ENCODE measurements at regions not wholly inside any gene's neighbourhood (a gene's known extent, or its start where the extent isn't known, plus 50 kb on each side); places are given as distances from the start of the nearest gene placed in this dataset.
A peak's percentile ranks its signal among the peaks of the same experiment; 100 is the strongest.

DNA sequence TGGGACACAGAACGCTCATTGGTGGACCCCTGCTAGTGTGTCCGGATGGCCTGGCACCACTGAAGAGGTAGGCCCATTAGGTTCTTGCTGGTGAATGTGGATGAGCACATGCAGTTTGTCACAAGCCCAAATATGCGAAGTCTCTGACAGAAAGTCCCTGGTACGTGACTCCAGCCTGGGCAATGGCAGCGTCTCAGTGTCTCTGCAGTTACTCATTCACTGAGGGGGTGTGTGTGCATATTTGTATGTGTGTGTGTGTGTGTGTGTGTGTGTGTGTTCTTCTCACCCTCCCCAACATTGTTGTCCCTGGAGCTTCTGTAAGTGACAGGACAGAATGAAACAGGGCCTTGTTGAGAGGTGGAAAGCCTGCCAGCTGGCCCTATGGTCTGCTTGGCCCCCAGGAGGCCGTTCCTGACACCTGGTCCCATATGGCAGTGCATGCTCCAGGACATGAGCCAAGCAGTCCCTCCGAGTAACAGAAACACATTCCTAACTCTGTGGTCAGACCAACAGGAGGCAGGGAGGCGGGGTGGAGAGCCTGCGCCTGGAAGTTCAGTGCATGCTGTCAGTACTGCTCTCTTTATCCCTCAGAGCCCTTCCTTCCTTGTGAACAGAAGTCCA lies 169.9 kb downstream of the SLC28A3 start:
- ChIA-PET POLR2A (no interaction called here), CTCF (interaction anchor here (3.0 kb wide), 1 partner anchor 29 kb away, joined by 6 read pairs; no protein-coding TSS in a partner anchor)
- peak; percentile 33 for DNase-seq (ENCODE audit: low read depth, low spot score)
- Histone ChIP-seq H3K9me3 (replicated peaks; ENCODE audit: control insufficient read depth, insufficient read depth, low read length) (no peaks in the 10 kb centered on the region), H2AFZ (ENCODE audit: low read depth, low read length) (peak overlapping the region; percentile 39), H3K36me3 (ENCODE audit: control insufficient read depth in 2 of 2, extremely low read depth in 1 of 2, insufficient read depth in 2 of 2, low read length in 2 of 2) (no peaks in the 10 kb centered on the region), H3K9ac (replicated peaks; ENCODE audit: extremely low read depth, insufficient read depth, low read length) (no peak overlapping the region), H3K4me2 (ENCODE audit: insufficient read depth, low read length) (no peak overlapping the region), H3K4me3 (replicated peaks in 1 of 3; ENCODE audit: insufficient read depth in 1 of 3, low read depth in 1 of 3, low read length in 3 of 3) (no peak overlapping the region), H3K9me1 (replicated peaks; ENCODE audit: control insufficient read depth, extremely low read depth, insufficient read depth, low read length) (no peaks in the 10 kb centered on the region), H3K79me2 (ENCODE audit: control insufficient read depth, insufficient read depth, low read length) (no peaks in the 10 kb centered on the region), H3K27ac (ENCODE audit: insufficient read depth, low read depth, low read length) (no peak overlapping the region), H3K27me3 (ENCODE audit: control insufficient read depth in 2 of 2, insufficient read depth in 2 of 2, low read length in 2 of 2) (peaks cover 0 to 1% of the 10 kb centered on the region in 2 experiments), H4K20me1 (replicated peaks; ENCODE audit: control insufficient read depth, extremely low read depth, insufficient read depth, low read length) (no peaks in the 10 kb centered on the region), H3K4me1 (ENCODE audit: control insufficient read depth, extremely low read depth, insufficient read depth, low read length) (peaks cover 11% of the 10 kb centered on the region)
- intact Hi-C loops (cut with micrococcal nuclease): loop anchor here (2.0 to 10.0 kb wide), 4 partner anchors 24 to 96 kb away; no protein-coding TSS in a partner anchor
- dilution Hi-C loops (cut with MboI; ENCODE audit: extremely low pct_ligation_motif_present, low sequenced_read_pairs): no loop called here
- TF ChIP-seq, protein P1, sequence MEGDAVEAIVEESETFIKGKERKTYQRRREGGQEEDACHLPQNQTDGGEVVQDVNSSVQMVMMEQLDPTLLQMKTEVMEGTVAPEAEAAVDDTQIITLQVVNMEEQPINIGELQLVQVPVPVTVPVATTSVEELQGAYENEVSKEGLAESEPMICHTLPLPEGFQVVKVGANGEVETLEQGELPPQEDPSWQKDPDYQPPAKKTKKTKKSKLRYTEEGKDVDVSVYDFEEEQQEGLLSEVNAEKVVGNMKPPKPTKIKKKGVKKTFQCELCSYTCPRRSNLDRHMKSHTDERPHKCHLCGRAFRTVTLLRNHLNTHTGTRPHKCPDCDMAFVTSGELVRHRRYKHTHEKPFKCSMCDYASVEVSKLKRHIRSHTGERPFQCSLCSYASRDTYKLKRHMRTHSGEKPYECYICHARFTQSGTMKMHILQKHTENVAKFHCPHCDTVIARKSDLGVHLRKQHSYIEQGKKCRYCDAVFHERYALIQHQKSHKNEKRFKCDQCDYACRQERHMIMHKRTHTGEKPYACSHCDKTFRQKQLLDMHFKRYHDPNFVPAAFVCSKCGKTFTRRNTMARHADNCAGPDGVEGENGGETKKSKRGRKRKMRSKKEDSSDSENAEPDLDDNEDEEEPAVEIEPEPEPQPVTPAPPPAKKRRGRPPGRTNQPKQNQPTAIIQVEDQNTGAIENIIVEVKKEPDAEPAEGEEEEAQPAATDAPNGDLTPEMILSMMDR (IDR thresholded peaks at IDR 0.05; ENCODE audit: extremely low read depth in 1 of 2, insufficient read depth in 1 of 2, low read depth in 1 of 2, low read length in 2 of 2): no peak
- no peak for TF ChIP-seq JUN (IDR thresholded peaks at IDR 0.05; ENCODE audit: borderline replicate concordance, insufficient read depth, insufficient read length, low read depth)
- no peak for TF ChIP-seq POLR2AphosphoS5 (IDR thresholded peaks at IDR 0.05; ENCODE audit: insufficient read depth, low read depth, low read length)
- no peak for TF ChIP-seq POLR2A (IDR thresholded peaks at IDR 0.05; ENCODE audit: low read depth, low read length)
- TF ChIP-seq GATA2 (IDR thresholded peaks at IDR 0.05; ENCODE audit: insufficient read depth, insufficient read length, low read depth, low read length): no peak
- no peak for TF ChIP-seq EZH2 (IDR thresholded peaks at IDR 0.05; ENCODE audit: borderline replicate concordance, low read depth, low read length, severe bottlenecking)
- TF ChIP-seq, protein P2, sequence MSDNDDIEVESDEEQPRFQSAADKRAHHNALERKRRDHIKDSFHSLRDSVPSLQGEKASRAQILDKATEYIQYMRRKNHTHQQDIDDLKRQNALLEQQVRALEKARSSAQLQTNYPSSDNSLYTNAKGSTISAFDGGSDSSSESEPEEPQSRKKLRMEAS (IDR thresholded peaks at IDR 0.05; ENCODE audit: insufficient read depth, insufficient read length): no peak
- TF ChIP-seq MYC (IDR thresholded peaks at IDR 0.05; ENCODE audit: low read depth, low read length): no peak
- TF ChIP-seq FOS (IDR thresholded peaks at IDR 0.05; ENCODE audit: borderline replicate concordance, insufficient read depth, low read length): no peak
- BruUV-seq (replicated peaks): no TSS peak
- peak; percentile 58 for FAIRE-seq

Data from endothelial cell of umbilical vein (primary cell).